ENCODE measurements at regions not wholly inside any gene's neighbourhood (a gene's known extent, or its start where the extent isn't known, plus 50 kb on each side); places are given as distances from the start of the nearest gene placed in this dataset.

GRCh38 chr6:12485837-12486236 is 195.7 kb downstream of the EDN1 start:
- ATAC-seq (ENCODE audit: low read depth) (no peak), DNase-seq (no peak)
- Mint-ChIP-seq H3K9me3 (ENCODE audit: insufficient read depth) (no peaks in the 10 kb centered on the region), H3K4me3 (no peak overlapping the region), H3K27ac (no peak overlapping the region), H3K4me1 (peaks cover 15% of the 10 kb centered on the region), H3K27me3 (no peaks in the 10 kb centered on the region)
- Histone ChIP-seq H3K9ac (ENCODE audit: low read length) (no peak overlapping the region), H3K27ac (ENCODE audit: low read length in 2 of 2) (no peak overlapping the region), H3K36me3 (replicated peaks in 1 of 2; ENCODE audit: control extremely low read depth in 1 of 2, control insufficient read depth in 1 of 2, extremely low read depth in 1 of 2, insufficient read depth in 2 of 2, low read length in 1 of 2) (no peaks in the 10 kb centered on the region), H2AFZ (ENCODE audit: insufficient read depth, low read depth, low read length, poor library complexity, severe bottlenecking) (no peak overlapping the region), H3K9me3 (ENCODE audit: control extremely low read depth in 1 of 3, control insufficient read depth in 2 of 3, insufficient read depth in 1 of 3, low read length in 2 of 3) (no peaks in the 10 kb centered on the region), H3K27me3 (replicated peaks in 1 of 4; ENCODE audit: control extremely low read depth in 1 of 4, control insufficient read depth in 3 of 4, insufficient read depth in 4 of 4, low read length in 3 of 4) (peaks cover 0 to 3% (median 0%) of the 10 kb centered on the region in 4 experiments), H3K4me2 (replicated peaks; ENCODE audit: low read depth, low read length, poor library complexity, severe bottlenecking) (no peak overlapping the region), H4K20me1 (ENCODE audit: control insufficient read depth, insufficient read depth, low read length, poor library complexity, severe bottlenecking) (no peaks in the 10 kb centered on the region), H3K4me3 (ENCODE audit: control extremely low read depth in 1 of 5, extremely low read depth in 1 of 5, insufficient read depth in 1 of 5, low read depth in 2 of 5, low read length in 4 of 5) (no peak overlapping the region), H3K4me1 (ENCODE audit: control insufficient read depth in 2 of 2, insufficient read depth in 2 of 2, low read length in 2 of 2) (peaks cover 0 to 7% of the 10 kb centered on the region in 2 donors), H3K79me2 (ENCODE audit: control insufficient read depth, insufficient read depth, low read length) (no peaks in the 10 kb centered on the region)
- TF ChIP-seq, protein P1, sequence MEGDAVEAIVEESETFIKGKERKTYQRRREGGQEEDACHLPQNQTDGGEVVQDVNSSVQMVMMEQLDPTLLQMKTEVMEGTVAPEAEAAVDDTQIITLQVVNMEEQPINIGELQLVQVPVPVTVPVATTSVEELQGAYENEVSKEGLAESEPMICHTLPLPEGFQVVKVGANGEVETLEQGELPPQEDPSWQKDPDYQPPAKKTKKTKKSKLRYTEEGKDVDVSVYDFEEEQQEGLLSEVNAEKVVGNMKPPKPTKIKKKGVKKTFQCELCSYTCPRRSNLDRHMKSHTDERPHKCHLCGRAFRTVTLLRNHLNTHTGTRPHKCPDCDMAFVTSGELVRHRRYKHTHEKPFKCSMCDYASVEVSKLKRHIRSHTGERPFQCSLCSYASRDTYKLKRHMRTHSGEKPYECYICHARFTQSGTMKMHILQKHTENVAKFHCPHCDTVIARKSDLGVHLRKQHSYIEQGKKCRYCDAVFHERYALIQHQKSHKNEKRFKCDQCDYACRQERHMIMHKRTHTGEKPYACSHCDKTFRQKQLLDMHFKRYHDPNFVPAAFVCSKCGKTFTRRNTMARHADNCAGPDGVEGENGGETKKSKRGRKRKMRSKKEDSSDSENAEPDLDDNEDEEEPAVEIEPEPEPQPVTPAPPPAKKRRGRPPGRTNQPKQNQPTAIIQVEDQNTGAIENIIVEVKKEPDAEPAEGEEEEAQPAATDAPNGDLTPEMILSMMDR (IDR thresholded peaks at IDR 0.05): no peak
- no peak for TF ChIP-seq EZH2 (IDR thresholded peaks at IDR 0.05; ENCODE audit: borderline replicate concordance, insufficient read depth, low read depth, low read length, poor library complexity, severe bottlenecking)
- intact Hi-C loops (cut with micrococcal nuclease): no loop called here
- POLR2A ChIA-PET: no interaction called here
- WGBS (ENCODE audit: insufficient coverage): no CpG with 5 or more reads among the region's 3 CpGs
- CTCF ChIA-PET: no interaction called here

DNA sequence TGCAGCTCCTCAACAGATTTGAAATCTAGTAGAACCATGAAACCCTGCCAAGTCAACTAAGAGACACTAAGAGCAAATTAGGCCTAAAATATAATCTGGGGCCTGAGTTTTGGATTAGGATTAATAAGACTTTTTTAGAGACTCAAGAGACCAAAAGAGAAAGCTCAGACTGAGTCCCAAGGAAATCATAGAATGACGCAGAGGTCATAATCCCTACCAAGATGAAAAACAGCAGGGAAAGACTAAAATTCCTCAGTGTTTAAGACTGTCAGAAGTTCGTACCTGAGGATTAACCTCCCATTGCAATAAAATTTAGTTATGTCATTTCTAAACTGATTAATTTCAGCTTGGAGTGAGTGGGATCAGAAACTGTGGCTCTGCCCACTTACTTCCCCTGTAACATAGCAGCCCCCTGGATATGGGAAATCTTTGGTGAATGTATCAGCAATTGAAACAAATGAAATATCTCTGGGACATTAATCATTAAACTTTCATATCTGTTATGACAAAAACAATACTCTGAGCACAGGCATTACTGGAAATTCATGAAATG is 200.3 kb downstream of the EDN1 start:
- Mint-ChIP-seq H3K4me1 (no peaks in the 10 kb centered on the region), H3K9me3 (ENCODE audit: insufficient read depth) (no peaks in the 10 kb centered on the region), H3K4me3 (no peak overlapping the region), H3K27ac (no peak overlapping the region), H3K27me3 (peaks cover 8% of the 10 kb centered on the region)
- H3K79me2 ChIP-seq (ENCODE audit: control insufficient read depth, insufficient read depth, low read length): no peaks in the 10 kb centered on the region
- no peak for TF ChIP-seq EZH2 (IDR thresholded peaks at IDR 0.05; ENCODE audit: borderline replicate concordance, insufficient read depth, low read depth, low read length, poor library complexity, severe bottlenecking)
- TF ChIP-seq, protein P1 (IDR thresholded peaks at IDR 0.05): no peak
- H3K27ac ChIP-seq (ENCODE audit: low read length in 2 of 2): no peak overlapping the region
- H3K27me3 ChIP-seq (replicated peaks in 1 of 4; ENCODE audit: control extremely low read depth in 1 of 4, control insufficient read depth in 3 of 4, insufficient read depth in 4 of 4, low read length in 3 of 4): peaks cover 0 to 11% (median 1%) of the 10 kb centered on the region in 4 experiments
- H3K4me2 ChIP-seq (replicated peaks; ENCODE audit: low read depth, low read length, poor library complexity, severe bottlenecking): no peak overlapping the region
- no peak overlapping the region for H3K9ac ChIP-seq (ENCODE audit: low read length)
- H3K9me3 ChIP-seq (ENCODE audit: control extremely low read depth in 1 of 3, control insufficient read depth in 2 of 3, insufficient read depth in 1 of 3, low read length in 2 of 3): peaks cover 0 to 8% (median 0%) of the 10 kb centered on the region in 3 donors
- ATAC-seq (ENCODE audit: low read depth): no peak
- no peak overlapping the region for H2AFZ ChIP-seq (ENCODE audit: insufficient read depth, low read depth, low read length, poor library complexity, severe bottlenecking)
- H3K4me1 ChIP-seq (ENCODE audit: control insufficient read depth in 2 of 2, insufficient read depth in 2 of 2, low read length in 2 of 2): no peaks in the 10 kb centered on the region
- H4K20me1 ChIP-seq (ENCODE audit: control insufficient read depth, insufficient read depth, low read length, poor library complexity, severe bottlenecking): no peaks in the 10 kb centered on the region
- WGBS (ENCODE audit: insufficient coverage): no CpG with 5 or more reads among the region's 2 CpGs
- no peak overlapping the region for H3K4me3 ChIP-seq (ENCODE audit: control extremely low read depth in 1 of 5, extremely low read depth in 1 of 5, insufficient read depth in 1 of 5, low read depth in 2 of 5, low read length in 4 of 5)
- no peaks in the 10 kb centered on the region for H3K36me3 ChIP-seq (replicated peaks in 1 of 2; ENCODE audit: control extremely low read depth in 1 of 2, control insufficient read depth in 1 of 2, extremely low read depth in 1 of 2, insufficient read depth in 2 of 2, low read length in 1 of 2)
- no peak for DNase-seq
- intact Hi-C loops (cut with micrococcal nuclease): no loop called here
- POLR2A ChIA-PET: no interaction called here
- CTCF ChIA-PET: no interaction called here
